HG03565 (cell line): ENCODE measurements at regions not wholly inside any gene's neighbourhood (a gene's known extent, or its start where the extent isn't known, plus 50 kb on each side); places are given as distances from the start of the nearest gene placed in this dataset.
A peak's percentile ranks its signal among the peaks of the same experiment; 100 is the strongest.
"Not testable (repeated sequence)": the region's sequence is repeated elsewhere in the genome, so short reads cannot be mapped to it uniquely, and the experiment has no call there.

Experiments used
- ATAC-seq: cut with Tn5 transposase; IDR thresholded peaks from one replicate; pipeline ENCODE4 v1.9.1; 2021; ENCODE audit warnings: mild to moderate bottlenecking, moderate library complexity; ENCODE audit not compliant: unreplicated experiment

DNA sequence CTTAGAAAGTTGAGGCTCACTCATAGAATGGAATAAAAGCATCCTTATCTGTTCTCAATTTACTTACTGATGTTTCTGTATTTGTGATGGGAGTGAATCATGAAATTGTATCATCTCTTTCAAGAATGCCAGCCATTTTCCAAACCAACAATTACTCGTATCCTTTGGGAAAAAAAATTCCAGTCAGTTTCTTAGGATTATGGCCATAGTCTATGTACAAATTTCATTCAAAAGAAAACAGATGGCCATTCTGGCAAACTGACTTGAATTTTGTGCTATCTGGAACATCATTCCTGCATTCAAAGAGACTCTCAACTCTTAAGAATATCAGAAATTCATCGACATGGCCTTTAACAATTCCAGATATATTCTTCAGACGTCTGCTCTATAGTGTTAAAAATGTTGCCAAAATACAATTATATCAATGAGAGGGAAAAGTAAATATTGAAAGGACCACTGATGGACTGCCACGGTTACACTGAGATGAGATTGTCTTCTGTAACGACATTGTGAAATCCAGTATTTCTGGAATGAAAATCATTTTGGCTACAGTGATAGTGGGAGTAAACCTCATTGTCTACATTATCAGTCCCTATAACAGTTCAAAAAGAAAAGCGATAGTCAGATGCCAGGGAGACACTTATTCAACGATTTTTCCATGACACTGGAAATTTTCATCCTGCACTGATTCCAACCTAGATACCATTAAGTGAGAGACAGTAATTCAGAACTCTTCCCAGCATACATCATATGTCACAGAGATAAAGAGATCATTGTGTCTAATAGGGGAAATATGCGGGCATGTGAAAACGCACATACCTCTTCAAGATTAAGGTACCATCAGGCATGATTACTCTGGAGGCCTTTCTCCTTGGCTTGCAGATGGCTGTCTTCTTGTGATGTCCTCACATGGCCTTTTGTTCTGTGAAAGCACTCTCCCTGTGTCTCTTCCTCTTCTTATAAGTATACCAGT lies 953.8 kb upstream of the ALCAM start:
- ATAC-seq, result no peak

- no peak for ATAC-seq
Observed at GRCh38 chr3:104428337-104428925, 938.3 kb upstream of the ALCAM start.

DNA sequence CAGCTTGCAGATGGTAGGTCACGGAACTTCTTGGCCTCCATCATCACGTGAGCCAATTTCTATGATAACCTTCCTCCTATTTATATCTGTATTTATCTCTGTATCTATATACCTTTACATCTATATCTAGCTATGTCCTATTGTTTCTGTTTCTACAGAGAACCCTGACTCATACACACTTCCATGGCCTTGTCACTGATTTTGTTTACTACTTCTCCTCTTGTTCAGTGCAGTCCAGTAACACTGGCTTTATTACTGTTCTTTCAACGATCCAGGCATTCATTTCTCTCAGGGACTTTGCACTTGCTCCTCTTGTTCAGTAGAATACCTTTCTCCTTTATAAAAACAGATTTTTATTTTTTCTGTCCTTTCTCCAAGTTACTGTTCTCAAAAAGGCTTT lies 937.0 kb upstream of the ALCAM start:
- ATAC-seq, result no peak

DNA sequence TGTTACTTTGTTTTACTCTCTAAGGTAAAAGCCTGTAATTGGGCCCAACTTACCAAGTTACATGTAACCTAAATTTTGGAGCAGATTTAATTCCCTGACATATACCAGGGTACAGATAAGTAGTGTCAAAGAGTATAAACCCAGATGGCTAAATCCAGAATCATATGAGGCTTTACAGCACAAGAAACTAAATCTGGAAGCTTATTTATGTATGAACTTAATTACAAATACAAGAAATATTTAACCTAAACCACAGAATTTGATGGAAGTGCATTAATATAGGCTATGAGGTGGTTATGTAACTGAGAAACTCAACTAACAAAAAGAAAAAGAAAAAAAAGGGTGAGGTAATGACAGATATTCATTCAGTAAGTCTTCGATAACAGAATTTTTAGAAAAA lies 930.2 kb upstream of the ALCAM start:
- no peak for ATAC-seq

DNA sequence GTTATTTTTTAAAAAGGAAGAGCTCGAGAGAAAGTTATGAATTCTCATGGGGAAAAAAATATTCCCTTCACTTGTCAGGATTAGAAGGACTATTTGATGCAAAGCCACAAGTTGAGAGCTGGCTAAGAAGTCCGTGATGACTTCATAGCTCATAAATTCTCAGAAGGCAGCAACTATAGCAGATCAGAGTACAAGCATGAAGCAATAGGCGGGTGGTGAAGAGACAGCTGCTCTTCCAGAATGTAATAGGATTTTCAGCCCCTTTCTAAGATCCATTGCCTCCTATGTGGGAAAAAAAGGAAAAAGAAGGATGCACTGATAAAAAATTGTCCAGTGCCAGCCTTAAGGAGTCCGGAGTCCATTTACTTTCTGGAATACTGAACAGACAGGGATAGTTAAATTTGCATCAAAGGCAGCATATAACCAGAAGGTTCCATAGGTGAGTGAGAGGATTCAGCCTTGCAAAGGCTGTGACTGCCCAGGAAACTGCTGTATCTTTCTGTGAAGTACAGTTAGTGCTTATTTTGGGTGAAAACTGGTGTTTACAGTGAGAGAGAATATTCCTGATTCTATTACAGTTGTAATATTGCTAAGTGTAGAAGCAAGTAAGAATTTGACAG lies 929.5 kb upstream of the ALCAM start:
- ATAC-seq, result no peak

DNA sequence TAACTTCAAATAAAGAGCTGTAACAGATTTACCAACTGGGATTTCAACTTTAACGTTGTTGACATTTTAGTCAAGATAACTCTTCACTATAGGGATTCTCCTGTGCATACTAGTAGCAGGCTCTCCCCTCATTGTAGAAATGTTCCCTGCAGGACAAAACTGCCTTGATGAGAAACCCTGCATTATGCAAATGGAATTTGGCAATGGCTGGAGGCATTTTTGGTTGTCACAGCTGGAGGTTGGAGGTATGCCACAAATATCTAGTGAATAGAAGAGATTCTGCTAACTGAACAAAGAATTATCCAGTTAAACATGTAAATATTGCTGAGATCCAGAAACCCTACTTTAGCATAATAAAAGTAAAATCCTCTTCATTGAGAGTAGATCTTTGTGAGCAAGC lies 928.8 kb upstream of the ALCAM start:
- no peak for ATAC-seq

- no peak for ATAC-seq
Observed at GRCh38 chr3:104438706-104439105, 928.0 kb upstream of the ALCAM start.

DNA sequence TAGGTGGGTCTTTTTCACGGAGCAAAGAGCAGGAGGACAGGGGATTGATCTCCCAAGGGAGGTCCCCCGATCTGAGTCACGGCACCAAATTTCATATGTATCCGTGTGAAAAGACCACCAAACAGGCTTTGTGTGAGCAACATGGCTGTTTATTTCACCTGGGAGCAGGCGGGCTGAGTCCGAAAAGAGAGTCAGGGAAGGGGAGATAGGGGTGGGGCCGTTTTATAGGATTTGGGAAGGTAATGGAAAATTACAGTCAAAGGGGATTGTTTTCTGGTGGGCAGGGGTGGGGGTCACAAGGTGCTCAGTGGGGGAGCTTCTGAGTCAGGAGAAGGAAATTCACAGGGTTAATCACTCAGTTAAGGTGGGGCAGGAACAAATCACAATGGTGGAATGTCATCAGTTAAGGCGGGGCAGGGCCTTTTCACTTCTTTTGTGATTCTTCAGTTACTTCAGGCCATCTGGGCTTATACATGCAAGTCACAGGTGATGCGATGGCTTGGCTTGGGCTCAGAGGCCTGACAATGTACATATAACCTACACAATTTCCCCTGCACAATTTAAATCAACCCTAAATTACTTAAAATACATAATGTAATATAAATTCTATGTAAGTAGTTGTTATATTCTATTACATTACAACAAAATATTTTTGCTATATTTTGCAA lies 921.3 kb upstream of the ALCAM start:
- ATAC-seq, result not testable (repeated sequence)

- no peak for ATAC-seq
Observed at GRCh38 chr3:104447681-104448080, 919.0 kb upstream of the ALCAM start.

GRCh38 chr3:104452697-104453096 lies 914.0 kb upstream of the ALCAM start:
- no peak for ATAC-seq

- no peak for ATAC-seq
Observed at GRCh38 chr3:104458657-104459056, 908.1 kb upstream of the ALCAM start.

DNA sequence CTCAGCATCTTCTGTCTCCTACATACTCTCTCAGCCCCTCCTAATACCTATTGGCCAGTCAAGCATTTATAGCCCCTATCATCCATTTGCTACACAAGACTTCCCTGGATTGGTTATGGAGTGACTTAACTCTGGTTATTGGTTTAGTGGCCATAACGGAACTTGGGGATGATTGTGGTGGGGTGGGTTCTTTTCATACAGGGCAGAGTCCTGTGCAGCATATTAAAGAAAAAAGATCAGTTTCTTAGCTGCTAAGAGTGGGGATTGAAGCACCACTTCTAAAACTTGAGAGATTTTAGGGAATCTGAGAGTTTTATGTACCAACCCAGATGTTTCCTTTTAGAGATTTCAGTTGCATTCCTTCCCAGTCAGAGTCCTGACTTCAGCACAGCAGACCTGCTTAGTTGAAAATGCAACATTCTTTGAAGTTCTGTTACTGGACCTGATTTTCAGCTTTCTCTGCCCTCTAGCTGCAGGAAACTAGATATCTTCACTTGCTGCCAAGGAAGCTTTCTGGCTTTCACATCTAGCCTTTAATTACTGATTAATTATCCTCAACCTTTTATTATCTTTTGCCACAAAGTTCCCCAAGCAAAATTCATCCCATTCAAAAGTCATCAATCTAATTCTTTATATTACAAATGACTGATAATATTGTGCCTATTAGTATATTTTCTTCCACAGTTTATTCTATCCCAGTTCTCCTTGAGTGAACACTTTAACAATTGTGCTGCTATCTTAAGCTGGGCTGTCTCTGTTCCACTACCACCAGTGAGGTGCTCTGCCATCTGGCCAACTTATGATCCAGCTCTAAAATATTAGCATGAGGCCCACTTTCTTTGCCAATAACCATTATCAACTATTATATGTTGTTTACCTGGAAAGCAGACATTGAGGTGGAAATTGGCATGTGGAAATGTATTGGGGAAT lies 906.0 kb upstream of the ALCAM start:
- no peak for ATAC-seq

DNA sequence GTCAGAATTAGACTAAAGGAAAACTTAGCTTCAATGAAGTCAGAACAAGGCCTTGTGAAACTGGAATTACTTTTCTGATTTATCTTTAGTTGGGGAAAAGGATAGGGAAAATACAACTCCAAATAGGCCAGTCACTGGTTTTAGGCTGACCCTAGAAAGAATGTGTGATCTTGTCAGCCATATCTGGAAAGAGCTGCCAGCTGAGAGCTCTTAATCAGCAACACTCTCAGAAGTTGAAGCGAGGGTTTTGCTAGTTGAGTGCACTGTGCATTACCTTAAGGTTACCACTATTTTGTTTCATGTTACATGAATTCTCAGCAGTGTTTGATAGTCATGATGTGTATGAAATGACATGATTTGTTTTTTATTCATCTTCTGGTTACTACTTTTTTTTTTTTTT lies 905.3 kb upstream of the ALCAM start:
- ATAC-seq, result no peak

DNA sequence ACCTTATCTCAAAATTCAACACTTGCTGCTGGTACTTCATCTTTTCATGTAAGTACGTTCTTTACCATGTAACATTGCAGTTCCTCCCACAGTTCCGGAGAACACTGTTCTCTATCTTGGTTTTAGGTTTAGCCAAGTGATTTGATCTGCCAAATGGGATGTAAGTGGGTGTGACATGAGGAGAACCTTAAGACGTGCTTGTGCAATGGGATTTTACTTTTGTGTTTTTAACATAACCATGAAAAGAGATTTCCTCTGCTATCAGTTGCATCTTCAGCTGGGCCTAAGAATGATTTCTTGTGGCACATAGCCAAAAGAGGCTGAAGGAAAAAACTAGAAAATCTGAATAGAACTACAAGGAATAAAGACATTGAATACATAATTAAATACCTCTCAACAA lies 894.5 kb upstream of the ALCAM start:
- ATAC-seq, result no peak

- no peak for ATAC-seq
Observed at GRCh38 chr3:104474011-104474410, 892.7 kb upstream of the ALCAM start.

GRCh38 chr3:104503022-104503421 lies 863.7 kb upstream of the ALCAM start:
- no peak for ATAC-seq

GRCh38 chr3:104510131-104510849 lies 856.4 kb upstream of the ALCAM start:
- ATAC-seq, result peak; percentile 34

- ATAC-seq, result no peak
Observed at GRCh38 chr3:104514371-104514770, 852.3 kb upstream of the ALCAM start.

GRCh38 chr3:104514776-104515175 lies 851.9 kb upstream of the ALCAM start:
- ATAC-seq, result no peak

GRCh38 chr3:104519068-104519467 lies 847.6 kb upstream of the ALCAM start:
- peak; percentile 20 for ATAC-seq
